ENCODE measurements at regions not wholly inside any gene's neighbourhood (a gene's known extent, or its start where the extent isn't known, plus 50 kb on each side); places are given as distances from the start of the nearest gene placed in this dataset.

GRCh38 chr18:78739115-78739514 lies 240.5 kb upstream of the SALL3 start:
- TF ChIP-seq, protein P1, sequence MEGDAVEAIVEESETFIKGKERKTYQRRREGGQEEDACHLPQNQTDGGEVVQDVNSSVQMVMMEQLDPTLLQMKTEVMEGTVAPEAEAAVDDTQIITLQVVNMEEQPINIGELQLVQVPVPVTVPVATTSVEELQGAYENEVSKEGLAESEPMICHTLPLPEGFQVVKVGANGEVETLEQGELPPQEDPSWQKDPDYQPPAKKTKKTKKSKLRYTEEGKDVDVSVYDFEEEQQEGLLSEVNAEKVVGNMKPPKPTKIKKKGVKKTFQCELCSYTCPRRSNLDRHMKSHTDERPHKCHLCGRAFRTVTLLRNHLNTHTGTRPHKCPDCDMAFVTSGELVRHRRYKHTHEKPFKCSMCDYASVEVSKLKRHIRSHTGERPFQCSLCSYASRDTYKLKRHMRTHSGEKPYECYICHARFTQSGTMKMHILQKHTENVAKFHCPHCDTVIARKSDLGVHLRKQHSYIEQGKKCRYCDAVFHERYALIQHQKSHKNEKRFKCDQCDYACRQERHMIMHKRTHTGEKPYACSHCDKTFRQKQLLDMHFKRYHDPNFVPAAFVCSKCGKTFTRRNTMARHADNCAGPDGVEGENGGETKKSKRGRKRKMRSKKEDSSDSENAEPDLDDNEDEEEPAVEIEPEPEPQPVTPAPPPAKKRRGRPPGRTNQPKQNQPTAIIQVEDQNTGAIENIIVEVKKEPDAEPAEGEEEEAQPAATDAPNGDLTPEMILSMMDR (IDR thresholded peaks at IDR 0.05): no peak
- TF ChIP-seq POLR2A (IDR thresholded peaks at IDR 0.05): no peak
- no peak for TF ChIP-seq EP300 (IDR thresholded peaks at IDR 0.05; ENCODE audit: low read depth)
- no peak for TF ChIP-seq POLR2AphosphoS5 (IDR thresholded peaks at IDR 0.05)
